SH-SY5Y (cell line): ENCODE measurements at regions not wholly inside any gene's neighbourhood (a gene's known extent, or its start where the extent isn't known, plus 50 kb on each side); places are given as distances from the start of the nearest gene placed in this dataset.

Experiments
- GATA2 ChIP-seq: IDR thresholded peaks from 2 replicates; pipeline ENCODE4 v1.6.1; 2011; ENCODE audit warnings: mild to moderate bottlenecking, low read depth, low read length
- GATA3 ChIP-seq: IDR thresholded peaks from 2 replicates; pipeline ENCODE4 v1.6.1; 2011; ENCODE audit warnings: low read depth, mild to moderate bottlenecking, low read length, moderate library complexity

- TF ChIP-seq GATA3 (no peak), GATA2 (no peak)
These were observed 119.0 kb upstream of the CYRIA start for GRCh38 chr2:16784652-16785051.
